ENCODE measurements at regions not wholly inside any gene's neighbourhood (a gene's known extent, or its start where the extent isn't known, plus 50 kb on each side); places are given as distances from the start of the nearest gene placed in this dataset.

GRCh38 chr5:141745390-141745789, 63.4 kb upstream of the ARAP3 start:
- TF ChIP-seq, protein P1, sequence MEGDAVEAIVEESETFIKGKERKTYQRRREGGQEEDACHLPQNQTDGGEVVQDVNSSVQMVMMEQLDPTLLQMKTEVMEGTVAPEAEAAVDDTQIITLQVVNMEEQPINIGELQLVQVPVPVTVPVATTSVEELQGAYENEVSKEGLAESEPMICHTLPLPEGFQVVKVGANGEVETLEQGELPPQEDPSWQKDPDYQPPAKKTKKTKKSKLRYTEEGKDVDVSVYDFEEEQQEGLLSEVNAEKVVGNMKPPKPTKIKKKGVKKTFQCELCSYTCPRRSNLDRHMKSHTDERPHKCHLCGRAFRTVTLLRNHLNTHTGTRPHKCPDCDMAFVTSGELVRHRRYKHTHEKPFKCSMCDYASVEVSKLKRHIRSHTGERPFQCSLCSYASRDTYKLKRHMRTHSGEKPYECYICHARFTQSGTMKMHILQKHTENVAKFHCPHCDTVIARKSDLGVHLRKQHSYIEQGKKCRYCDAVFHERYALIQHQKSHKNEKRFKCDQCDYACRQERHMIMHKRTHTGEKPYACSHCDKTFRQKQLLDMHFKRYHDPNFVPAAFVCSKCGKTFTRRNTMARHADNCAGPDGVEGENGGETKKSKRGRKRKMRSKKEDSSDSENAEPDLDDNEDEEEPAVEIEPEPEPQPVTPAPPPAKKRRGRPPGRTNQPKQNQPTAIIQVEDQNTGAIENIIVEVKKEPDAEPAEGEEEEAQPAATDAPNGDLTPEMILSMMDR (IDR thresholded peaks at IDR 0.05) = no peak
- TF ChIP-seq POLR2AphosphoS5 (IDR thresholded peaks at IDR 0.05) (no peak), POLR2A (IDR thresholded peaks at IDR 0.05) (no peak)

All from sigmoid colon (tissue), 4 donors.